IMR-90 (cell line): ENCODE measurements at regions not wholly inside any gene's neighbourhood (a gene's known extent, or its start where the extent isn't known, plus 50 kb on each side); places are given as distances from the start of the nearest gene placed in this dataset.

Source experiments
- ATAC-seq: fragments of 200-7000 bp; cut with Tn5 transposase; 2 replicates; pipeline ENCODE4 v1.9.1; 2020; ENCODE audit warnings: low read depth, mild to moderate bottlenecking, moderate library complexity
- BruUV-seq: library from RNA; stranded (reverse); fragments of 400-500 nt; replicated peaks from 2 replicates; lab custom pipeline; 2021; lab: Mats Ljungman, UMichigan
- CTCF ChIA-PET: fragments of 300-600 bp; formaldehyde crosslinking; extraction: SDS; loops from one replicate; lab custom pipeline; 2021; ENCODE audit warnings: antibody characterized with exemption; lab: Yijun Ruan, JAX
- POLR2A ChIA-PET: fragments of 300-600 bp; sonication (Branson Sonifier 250); formaldehyde crosslinking; loops from one replicate; lab custom pipeline; 2022; ENCODE audit warnings: antibody characterized with exemption; ENCODE audit not compliant: unreplicated experiment; lab: Charles Lee
- DNase-seq: peaks from one replicate; pipeline ENCODE4 v3.0.0; 2013
- H2AFZ ChIP-seq: replicated peaks from 2 replicates; pipeline ENCODE3; 2013; ENCODE audit warnings: low read length, mild to moderate bottlenecking; ENCODE audit not compliant: poor library complexity
- H2AK5ac ChIP-seq: 2 replicates; pipeline ENCODE4 v1.6.1; 2013; ENCODE audit warnings: low read depth, low read length, inconsistent platforms
- H2AK9ac ChIP-seq: replicated peaks from 2 replicates; pipeline ENCODE3; 2013; ENCODE audit warnings: mild to moderate bottlenecking, low read depth, low read length, moderate library complexity; ENCODE audit not compliant: poor library complexity
- H2BK120ac ChIP-seq: 2 replicates; pipeline ENCODE4 v1.6.1; 2013; ENCODE audit warnings: low read depth, low read length, inconsistent platforms
- H2BK15ac ChIP-seq: 3 replicates; pipeline ENCODE4 v1.6.1; 2013; ENCODE audit warnings: low read depth, low read length, inconsistent platforms
- H2BK20ac ChIP-seq: 2 replicates; pipeline ENCODE4 v1.6.1; 2013; ENCODE audit warnings: low read depth, mild to moderate bottlenecking, inconsistent platforms, low read length, moderate library complexity
- H2BK5ac ChIP-seq: 2 replicates; pipeline ENCODE4 v1.6.1; 2013; ENCODE audit warnings: mild to moderate bottlenecking, low read depth, low read length, inconsistent platforms; ENCODE audit not compliant: poor library complexity, severe bottlenecking
- H3K14ac ChIP-seq: replicated peaks from 2 replicates; pipeline ENCODE4 v1.6.1; 2013; ENCODE audit warnings: low read depth, low read length, inconsistent platforms
- H3K18ac ChIP-seq: 2 replicates; pipeline ENCODE4 v1.6.1; 2013; ENCODE audit warnings: low read depth, low read length, control low read depth
- H3K23ac ChIP-seq: 2 replicates; pipeline ENCODE4 v1.6.1; 2013; ENCODE audit warnings: low read depth, low read length, inconsistent platforms
- H3K27ac ChIP-seq: 2 replicates; pipeline ENCODE4 v1.5.1; 2013; ENCODE audit warnings: mild to moderate bottlenecking, control low read depth, low read length; ENCODE audit not compliant: insufficient read depth
- H3K27me3 ChIP-seq: 2 replicates; pipeline ENCODE4 v1.6.1; 2013; ENCODE audit warnings: low read length; ENCODE audit not compliant: control insufficient read depth, insufficient read depth
- H3K36me3 ChIP-seq: 2 replicates; pipeline ENCODE4 v1.6.1; 2013; ENCODE audit warnings: low read length, mixed read lengths; ENCODE audit not compliant: control insufficient read depth, insufficient read depth
- H3K4ac ChIP-seq: 2 replicates; pipeline ENCODE4 v1.6.1; 2013; ENCODE audit warnings: low read depth, low read length, inconsistent platforms
- H3K4me1 ChIP-seq: 2 replicates; pipeline ENCODE4 v1.6.1; 2013; ENCODE audit warnings: low read length, mixed read lengths; ENCODE audit not compliant: control insufficient read depth, insufficient read depth
- H3K4me2 ChIP-seq: 2 replicates; pipeline ENCODE4 v1.6.1; 2013; ENCODE audit warnings: low read depth, mild to moderate bottlenecking, control low read depth, low read length, moderate library complexity
- H3K4me3 ChIP-seq: 2 replicates; pipeline ENCODE4 v1.5.1; 2013; ENCODE audit warnings: low read depth, mild to moderate bottlenecking, control low read depth, low read length, moderate library complexity; ENCODE audit not compliant: insufficient read depth
- H3K56ac ChIP-seq: 2 replicates; pipeline ENCODE4 v1.6.1; 2013; ENCODE audit warnings: low read length, inconsistent platforms; ENCODE audit not compliant: insufficient read depth; ENCODE audit errors: extremely low read depth
- H3K79me1 ChIP-seq, 2 experiments: 2 replicates each; pipeline ENCODE4 v1.6.1; 2013; ENCODE audit warnings: low read length in 2 of 2, inconsistent platforms in 1 of 2, low read depth in 1 of 2
- H3K9ac ChIP-seq: 2 replicates; pipeline ENCODE4 v1.6.1; 2013; ENCODE audit warnings: low read depth, low read length, control low read depth
- H3K9me1 ChIP-seq: 2 replicates; pipeline ENCODE4 v1.6.1; 2013; ENCODE audit warnings: low read length, inconsistent platforms; ENCODE audit not compliant: insufficient read depth
- H3K9me3 ChIP-seq: 2 replicates; pipeline ENCODE4 v1.6.1; 2013; ENCODE audit warnings: low read length; ENCODE audit not compliant: control insufficient read depth, insufficient read depth
- H4K20me1 ChIP-seq: 2 replicates; pipeline ENCODE4 v1.6.1; 2013; ENCODE audit warnings: low read length, inconsistent platforms; ENCODE audit not compliant: insufficient read depth
- H4K5ac ChIP-seq: 2 replicates; pipeline ENCODE4 v1.6.1; 2013; ENCODE audit warnings: mild to moderate bottlenecking, low read depth, low read length, control low read depth
- H4K8ac ChIP-seq, 2 experiments: 2 replicates each; pipeline ENCODE4 v1.6.1; 2013; ENCODE audit warnings: low read depth in 2 of 2, low read length in 2 of 2, control low read depth in 1 of 2, inconsistent platforms in 1 of 2
- H4K91ac ChIP-seq: 2 replicates; pipeline ENCODE4 v1.6.1; 2013; ENCODE audit warnings: low read depth, low read length, inconsistent platforms; ENCODE audit not compliant: insufficient read depth
- ELK1 ChIP-seq: fragments of 150-350 bp; IDR thresholded peaks from 2 replicates; pipeline ENCODE4 v1.6.1; 2016; ENCODE audit warnings: low read depth, mild to moderate bottlenecking, low read length, moderate library complexity, borderline replicate concordance
- RAD21 ChIP-seq: IDR thresholded peaks from 2 replicates; pipeline ENCODE4 v1.6.1; 2012; ENCODE audit warnings: low read length, improper control_type of control experiment
- RFX5 ChIP-seq: IDR thresholded peaks from 2 replicates; pipeline ENCODE4 v1.8.0; 2012; ENCODE audit warnings: low read depth, mild to moderate bottlenecking, low read length, moderate library complexity
- SMC3 ChIP-seq: fragments of 150-350 bp; IDR thresholded peaks from 2 replicates; pipeline ENCODE4 v1.6.1; 2016; ENCODE audit warnings: low read depth, mild to moderate bottlenecking, antibody characterized with exemption, low read length, moderate library complexity
- WGBS, 2 experiments: methylation state at CpG; one replicate each; pipeline versions ENCODE4 v1.1.5 to v1.1.7; 2013; ENCODE audit warnings: missing lambda C conversion rate in 2 of 2; ENCODE audit not compliant: insufficient read length in 1 of 2; ENCODE audit errors: extremely low coverage in 2 of 2; 5-methylcytosine and 5-hydroxymethylcytosine counted together
- dilution Hi-C: fragments of 300-500 bp; cut with HindIII; formaldehyde crosslinking; loops from one replicate; pipeline ENCODE4 v1.14.3; 2018; ENCODE audit warnings: low sequenced_read_pairs; ENCODE audit not compliant: unreplicated experiment
- in situ Hi-C: fragments of 300-500 bp; cut with MboI; formaldehyde crosslinking; loops from 3 replicates; pipeline ENCODE4 v1.14.3; 2019; ENCODE audit warnings: low sequenced_read_pairs, inconsistent platforms, mixed read lengths
- intact Hi-C: fragments of 100-400 bp; cut with micrococcal nuclease; formaldehyde crosslinking; loops from 2 replicates; pipeline ENCODE4 v1.10.0; 2022
- TF ChIP-seq, protein P1 (sequence below): conservative IDR thresholded peaks from 2 replicates; pipeline ENCODE4 v1.5.1; 2012; ENCODE audit warnings: mild to moderate bottlenecking, low read depth, low read length, improper control_type of control experiment

DNA sequence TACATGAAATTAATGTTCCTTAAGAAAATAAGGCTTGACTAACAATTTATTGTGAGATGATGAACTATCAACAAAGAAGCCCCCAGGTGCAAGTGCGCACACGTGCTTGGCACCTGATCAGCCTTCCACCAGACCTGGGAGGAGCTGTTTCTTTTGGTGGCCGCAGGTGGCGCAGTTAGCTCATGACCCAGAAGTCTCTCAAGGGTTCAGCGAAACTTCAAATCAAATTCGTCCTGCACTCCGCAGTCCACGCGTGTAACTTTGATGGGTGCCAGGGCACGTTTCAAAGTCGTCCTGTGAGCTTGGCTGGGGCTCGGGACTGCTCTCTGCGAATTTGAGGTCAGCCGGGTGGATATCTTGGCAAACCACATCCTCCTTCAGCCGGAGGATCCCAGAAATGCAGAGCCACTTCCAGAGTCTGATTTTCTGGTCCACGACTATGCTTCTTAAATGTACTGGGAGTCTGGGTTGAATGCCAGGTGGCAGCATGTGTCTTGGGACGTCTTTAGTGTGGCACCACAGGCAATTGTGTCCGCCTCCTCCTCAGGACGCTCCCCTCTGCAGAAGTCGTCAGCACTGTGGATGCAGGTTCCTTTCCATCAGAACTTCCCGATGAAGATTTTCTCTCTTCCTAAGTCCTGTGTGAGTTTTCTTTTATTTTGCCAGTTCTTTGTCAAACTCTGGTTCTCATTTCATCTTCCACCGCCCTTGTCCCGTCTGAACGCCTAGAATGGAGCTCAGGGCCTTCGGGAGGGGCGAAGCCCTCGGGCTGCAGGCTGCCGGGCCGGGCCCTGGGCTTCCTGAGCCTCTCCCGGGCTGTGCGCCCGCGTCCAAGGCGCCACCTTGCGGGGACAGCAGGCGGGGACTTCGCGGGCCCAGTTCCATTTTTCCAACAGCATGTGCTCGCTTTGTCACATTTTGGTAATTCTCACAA lies 61.3 kb upstream of the RAPGEF4 start:
- Histone ChIP-seq H3K4me1 (peaks cover 3% of the 10 kb centered on the region; the same call in 1 of the 2 replicates), H3K9me1 (0 out of 2 replicates have a peak, but pooled peaks cover 2% of the 10 kb centered on the region), H3K9ac (no peak overlapping the region), H4K20me1 (no peaks in the 10 kb centered on the region), H2AK9ac (no peak overlapping the region), H4K91ac (peak overlapping the region; percentile 23), H3K9me3 (peaks cover 9% of the 10 kb centered on the region; the same call in 1 of the 2 replicates), H3K27me3 (no peaks in the 10 kb centered on the region), H3K18ac (no peak overlapping the region), H2BK20ac (peak overlapping the region; percentile 59; the same call in 1 of the 2 replicates), H3K4me2 (no peak overlapping the region), H2BK120ac (peak overlapping the region; percentile 47), H4K8ac (peak overlapping the region; percentile 31 to 39; a peak in 2 of 4 replicates), H3K4me3 (no peak overlapping the region), H3K36me3 (no peaks in the 10 kb centered on the region), H3K23ac (no peak overlapping the region), H3K14ac (0 out of 2 replicates have a peak overlapping the region, but pooled peaks have one; percentile 13), H2AFZ (peak overlapping the region; percentile 61), H3K79me1 (peaks cover 0 to 2% of the 10 kb centered on the region in 2 experiments; a peak in 1 of 4 replicates), H3K56ac (no peak overlapping the region), H2AK5ac (peak overlapping the region; percentile 0; the same call in 1 of the 2 replicates), H2BK15ac (0 out of 3 replicates have a peak overlapping the region, but pooled peaks have one; percentile 25), H4K5ac (no peak overlapping the region), H2BK5ac (no peak overlapping the region), H3K4ac (0 out of 2 replicates have a peak overlapping the region, but pooled peaks have one; percentile 13), H3K27ac (no peak overlapping the region)
- POLR2A ChIA-PET, result no interaction called here
- in situ Hi-C loops (no loop called here), intact Hi-C loops (loop anchor here (1.0 kb wide), 1 partner anchor 81 kb away; no protein-coding TSS in a partner anchor), dilution Hi-C loops (no loop called here)
- 59% methylated on average over 17 of the region's 39 CpGs; no CpG with 5 or more reads in 1 of the 2 experiments for WGBS, 2 experiments
- CTCF ChIA-PET, result interaction anchor here (0.9 to 1.2 kb wide), 2 partner anchors 13 to 76 kb away, joined by 3 to 6 read pairs; no protein-coding TSS in a partner anchor
- ATAC-seq (peak; percentile 85), DNase-seq (no peak)
- peak; percentile 34; the same call in 1 of the 2 replicates for TF ChIP-seq SMC3
- TF ChIP-seq RFX5, result no peak
- peak; percentile 55 for TF ChIP-seq RAD21
- TF ChIP-seq, protein P1, sequence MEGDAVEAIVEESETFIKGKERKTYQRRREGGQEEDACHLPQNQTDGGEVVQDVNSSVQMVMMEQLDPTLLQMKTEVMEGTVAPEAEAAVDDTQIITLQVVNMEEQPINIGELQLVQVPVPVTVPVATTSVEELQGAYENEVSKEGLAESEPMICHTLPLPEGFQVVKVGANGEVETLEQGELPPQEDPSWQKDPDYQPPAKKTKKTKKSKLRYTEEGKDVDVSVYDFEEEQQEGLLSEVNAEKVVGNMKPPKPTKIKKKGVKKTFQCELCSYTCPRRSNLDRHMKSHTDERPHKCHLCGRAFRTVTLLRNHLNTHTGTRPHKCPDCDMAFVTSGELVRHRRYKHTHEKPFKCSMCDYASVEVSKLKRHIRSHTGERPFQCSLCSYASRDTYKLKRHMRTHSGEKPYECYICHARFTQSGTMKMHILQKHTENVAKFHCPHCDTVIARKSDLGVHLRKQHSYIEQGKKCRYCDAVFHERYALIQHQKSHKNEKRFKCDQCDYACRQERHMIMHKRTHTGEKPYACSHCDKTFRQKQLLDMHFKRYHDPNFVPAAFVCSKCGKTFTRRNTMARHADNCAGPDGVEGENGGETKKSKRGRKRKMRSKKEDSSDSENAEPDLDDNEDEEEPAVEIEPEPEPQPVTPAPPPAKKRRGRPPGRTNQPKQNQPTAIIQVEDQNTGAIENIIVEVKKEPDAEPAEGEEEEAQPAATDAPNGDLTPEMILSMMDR, result peak; percentile 46
- no peak for TF ChIP-seq ELK1
- BruUV-seq, result no TSS peak
